SU-DHL-6 (cell line): ENCODE measurements at regions not wholly inside any gene's neighbourhood (a gene's known extent, or its start where the extent isn't known, plus 50 kb on each side); places are given as distances from the start of the nearest gene placed in this dataset.

Source experiments
- H2AFZ ChIP-seq: fragments of 200-600 bp; sonication (generic); 2 replicates; pipeline ENCODE4 v1.6.1; 2014; ENCODE audit warnings: low read depth, mild to moderate bottlenecking, moderate library complexity, mixed read lengths, antibody characterized with exemption, low read length; ENCODE audit not compliant: severe bottlenecking
- H3F3A ChIP-seq: fragments of 200-600 bp; shearing (Covaris generic); 2 replicates; pipeline ENCODE4 v1.6.0; 2016; ENCODE audit warnings: antibody characterized with exemption, mild to moderate bottlenecking; ENCODE audit not compliant: insufficient read depth
- H3K27ac ChIP-seq: fragments of 200-600 bp; sonication (generic); 2 replicates; pipeline ENCODE4 v1.5.1; 2016; ENCODE audit warnings: low read depth, mild to moderate bottlenecking, low read length, moderate library complexity, mixed read lengths
- H3K27me3 ChIP-seq: fragments of 200-600 bp; sonication (generic), shearing (Covaris generic); 2 replicates; pipeline ENCODE4 v1.6.0; 2014; ENCODE audit warnings: mild to moderate bottlenecking, low read length
- H3K36me3 ChIP-seq: fragments of 200-600 bp; sonication (generic); 2 replicates; pipeline ENCODE4 v1.6.1; 2014; ENCODE audit warnings: mild to moderate bottlenecking, low read length, mixed read lengths
- H3K4me2 ChIP-seq: fragments of 300-600, 200-600 bp; shearing (Covaris generic), sonication (generic); 2 replicates; pipeline ENCODE4 v1.6.0; 2014; ENCODE audit warnings: low read length, low read depth, mild to moderate bottlenecking; ENCODE audit not compliant: poor library complexity, severe bottlenecking
- H3K4me3 ChIP-seq: fragments of 200-600 bp; sonication (generic); 2 replicates; pipeline ENCODE4 v1.5.1; 2014; ENCODE audit warnings: antibody characterized with exemption, low read length, mild to moderate bottlenecking, mixed read lengths; ENCODE audit not compliant: insufficient read depth, poor library complexity, severe bottlenecking
- H3K79me2 ChIP-seq: fragments of 200-600 bp; sonication (generic); 2 replicates; pipeline ENCODE4 v1.6.1; 2014; ENCODE audit warnings: mild to moderate bottlenecking, low read length, moderate library complexity; ENCODE audit not compliant: insufficient read depth
- H3K9ac ChIP-seq: fragments of 200-600 bp; sonication (generic); 2 replicates; pipeline ENCODE4 v1.7.0; 2014; ENCODE audit warnings: mild to moderate bottlenecking, low read length
- H3K9me2 ChIP-seq: fragments of 200-600 bp; sonication (generic); replicated peaks from 2 replicates; pipeline ENCODE4 v1.6.1; 2014; ENCODE audit warnings: low read length; ENCODE audit not compliant: insufficient read depth
- H3K9me3 ChIP-seq: fragments of 200-600 bp; sonication (generic); 2 replicates; pipeline ENCODE4 v1.6.1; 2014; ENCODE audit warnings: low read length, mixed read lengths; ENCODE audit not compliant: insufficient read depth
- H4K20me1 ChIP-seq: fragments of 200-600 bp; sonication (generic); 2 replicates; pipeline ENCODE4 v1.6.1; 2014; ENCODE audit warnings: low read depth, mild to moderate bottlenecking, antibody characterized with exemption, low read length, moderate library complexity, mixed read lengths
- CTCF ChIP-seq: fragments of 200-600 bp; sonication (generic); IDR thresholded peaks from one replicate; pipeline ENCODE4 v1.5.1; 2017; ENCODE audit warnings: antibody characterized with exemption, mild to moderate bottlenecking, low read length, moderate library complexity; ENCODE audit not compliant: insufficient read depth, poor library complexity, severe bottlenecking
- EZH2phosphoT487 ChIP-seq: fragments of 200-600 bp; sonication (generic), shearing (Covaris generic); conservative IDR thresholded peaks from 2 replicates; pipeline ENCODE4 v1.6.1; 2018; ENCODE audit warnings: mild to moderate bottlenecking, antibody characterized with exemption, low read length, moderate library complexity, mixed read lengths

GRCh38 chr4:138734746-138735145, 280.8 kb upstream of the NOCT start:
- TF ChIP-seq CTCF (no peak), EZH2phosphoT487 (no peak)
- H3K36me3 ChIP-seq, result no peaks in the 10 kb centered on the region
- no peaks in the 10 kb centered on the region for H3K9me2 ChIP-seq
- H3K4me2 ChIP-seq, result no peak overlapping the region
- H3K9me3 ChIP-seq, result no peaks in the 10 kb centered on the region
- no peak overlapping the region for H3K4me3 ChIP-seq
- no peak overlapping the region for H3K27ac ChIP-seq
- no peaks in the 10 kb centered on the region for H3F3A ChIP-seq
- H3K27me3 ChIP-seq, result no peaks in the 10 kb centered on the region
- no peak overlapping the region for H3K9ac ChIP-seq
- H3K79me2 ChIP-seq, result no peaks in the 10 kb centered on the region
- H4K20me1 ChIP-seq, result no peaks in the 10 kb centered on the region
- no peak overlapping the region for H2AFZ ChIP-seq

GRCh38 chr4:138728566-138728965, 287.0 kb upstream of the NOCT start:
- H3K9me3 ChIP-seq, result no peaks in the 10 kb centered on the region
- no peaks in the 10 kb centered on the region for H3K9me2 ChIP-seq
- H3K36me3 ChIP-seq, result no peaks in the 10 kb centered on the region
- H3K4me2 ChIP-seq, result no peak overlapping the region
- H4K20me1 ChIP-seq, result no peaks in the 10 kb centered on the region
- H3K4me3 ChIP-seq, result no peak overlapping the region
- H3F3A ChIP-seq, result no peaks in the 10 kb centered on the region
- TF ChIP-seq EZH2phosphoT487 (no peak), CTCF (no peak)
- no peaks in the 10 kb centered on the region for H3K27me3 ChIP-seq
- no peak overlapping the region for H2AFZ ChIP-seq
- no peak overlapping the region for H3K9ac ChIP-seq
- H3K79me2 ChIP-seq, result no peaks in the 10 kb centered on the region
- no peak overlapping the region for H3K27ac ChIP-seq

- Histone ChIP-seq H3K36me3 (no peaks in the 10 kb centered on the region), H4K20me1 (no peaks in the 10 kb centered on the region), H3K27ac (no peak overlapping the region), H3K9me3 (no peaks in the 10 kb centered on the region), H3F3A (no peaks in the 10 kb centered on the region), H3K27me3 (no peaks in the 10 kb centered on the region), H3K9ac (no peak overlapping the region), H3K79me2 (no peaks in the 10 kb centered on the region), H3K4me3 (no peak overlapping the region), H2AFZ (no peak overlapping the region), H3K9me2 (no peaks in the 10 kb centered on the region), H3K4me2 (no peak overlapping the region)
- TF ChIP-seq CTCF, result no peak
- TF ChIP-seq EZH2phosphoT487, result no peak
Observed at GRCh38 chr4:138727731-138728130, 287.9 kb upstream of the NOCT start.

- no peak overlapping the region for H3K27ac ChIP-seq
- no peak overlapping the region for H3K4me2 ChIP-seq
Observed at GRCh38 chr4:138724530-138724929, 291.1 kb upstream of the NOCT start.

More at GRCh38 chr4:138724530-138724929, 291.1 kb upstream of the NOCT start:
- no peaks in the 10 kb centered on the region for H3K36me3 ChIP-seq
- no peaks in the 10 kb centered on the region for H4K20me1 ChIP-seq
- no peak overlapping the region for H3K4me3 ChIP-seq
- H3K27me3 ChIP-seq, result no peaks in the 10 kb centered on the region
- no peak overlapping the region for H2AFZ ChIP-seq
- no peak for TF ChIP-seq EZH2phosphoT487
- no peak for TF ChIP-seq CTCF
- H3K79me2 ChIP-seq, result no peaks in the 10 kb centered on the region
- no peak overlapping the region for H3K9ac ChIP-seq
- no peaks in the 10 kb centered on the region for H3K9me3 ChIP-seq
- H3F3A ChIP-seq, result no peaks in the 10 kb centered on the region
- no peaks in the 10 kb centered on the region for H3K9me2 ChIP-seq
